Brain microvascular endothelial cell (primary cell): ENCODE measurements at regions not wholly inside any gene's neighbourhood (a gene's known extent, or its start where the extent isn't known, plus 50 kb on each side); places are given as distances from the start of the nearest gene placed in this dataset.

ENCODE experiments used
- DNase-seq: peaks from one replicate; pipeline ENCODE4 v3.0.0-alpha.2; 2020
- H3K27ac ChIP-seq: fragments of 250-450 bp; sonication (Bioruptor Pico); 2 replicates; pipeline ENCODE4 v1.5.1; 2020; ENCODE audit warnings: mild to moderate bottlenecking, moderate library complexity
- H3K27me3 ChIP-seq: fragments of 250-450 bp; sonication (Bioruptor Pico); replicated peaks from 2 replicates; pipeline ENCODE4 v1.5.1; 2020; ENCODE audit warnings: mild to moderate bottlenecking
- H3K36me3 ChIP-seq: fragments of 250-450 bp; sonication (Bioruptor Pico); replicated peaks from 2 replicates; pipeline ENCODE4 v1.5.1; 2020; ENCODE audit warnings: mild to moderate bottlenecking
- H3K4me3 ChIP-seq: 2 replicates; pipeline ENCODE4 v1.5.1; 2011; ENCODE audit warnings: low read depth, mild to moderate bottlenecking, control low read depth, low read length, moderate library complexity
- CTCF ChIP-seq: IDR thresholded peaks from 2 replicates; pipeline ENCODE4 v1.5.1; 2011; ENCODE audit warnings: low read depth, mild to moderate bottlenecking, moderate library complexity, low read length, control low read depth, inconsistent platforms; ENCODE audit errors: missing control alignments
- in situ Hi-C: cut with HindIII; loops from 2 replicates; pipeline ENCODE4 v1.10.0; 2017; ENCODE audit warnings: low sequenced_read_pairs, low pct_ligation_motif_present

GRCh38 chr12:87254381-87255030 is 774.7 kb downstream of the C12orf50 start:
- H3K36me3 ChIP-seq = no peaks in the 10 kb centered on the region
- in situ Hi-C loops = no loop called here
- H3K4me3 ChIP-seq = no peak overlapping the region
- no peak for DNase-seq
- H3K27me3 ChIP-seq = no peaks in the 10 kb centered on the region
- no peak overlapping the region for H3K27ac ChIP-seq
- TF ChIP-seq CTCF = no peak

GRCh38 chr12:87253157-87253556 is 776.0 kb downstream of the C12orf50 start:
- no peak for TF ChIP-seq CTCF
- no peak overlapping the region for H3K27ac ChIP-seq
- no peak for DNase-seq
- no peaks in the 10 kb centered on the region for H3K27me3 ChIP-seq
- H3K36me3 ChIP-seq = no peaks in the 10 kb centered on the region
- no peak overlapping the region for H3K4me3 ChIP-seq
- in situ Hi-C loops = no loop called here

- Histone ChIP-seq H3K36me3 (no peaks in the 10 kb centered on the region), H3K27ac (no peak overlapping the region), H3K4me3 (no peak overlapping the region), H3K27me3 (no peaks in the 10 kb centered on the region)
- TF ChIP-seq CTCF = no peak
- no peak for DNase-seq
- in situ Hi-C loops = no loop called here
Measured at GRCh38 chr12:87246726-87247125, 782.5 kb downstream of the C12orf50 start.

- TF ChIP-seq CTCF = no peak
- no peak for DNase-seq
- Histone ChIP-seq H3K4me3 (no peak overlapping the region), H3K27ac (no peak overlapping the region), H3K36me3 (no peaks in the 10 kb centered on the region), H3K27me3 (no peaks in the 10 kb centered on the region)
- in situ Hi-C loops = no loop called here
Measured at GRCh38 chr12:87238466-87238865, 790.7 kb downstream of the C12orf50 start.

- no peaks in the 10 kb centered on the region for H3K36me3 ChIP-seq
- no peak for DNase-seq
- in situ Hi-C loops = no loop called here
- no peaks in the 10 kb centered on the region for H3K27me3 ChIP-seq
- no peak overlapping the region for H3K4me3 ChIP-seq
- TF ChIP-seq CTCF = no peak
- no peak overlapping the region for H3K27ac ChIP-seq
Measured at GRCh38 chr12:87234898-87235297, 794.3 kb downstream of the C12orf50 start.

- DNase-seq = peak; percentile 1
- in situ Hi-C loops = no loop called here
- no peaks in the 10 kb centered on the region for H3K27me3 ChIP-seq
- H3K27ac ChIP-seq = no peak overlapping the region
- no peak for TF ChIP-seq CTCF
- no peaks in the 10 kb centered on the region for H3K36me3 ChIP-seq
- H3K4me3 ChIP-seq = no peak overlapping the region
Measured at GRCh38 chr12:87233671-87234070, 795.5 kb downstream of the C12orf50 start.
